ENCODE measurements at regions not wholly inside any gene's neighbourhood (a gene's known extent, or its start where the extent isn't known, plus 50 kb on each side); places are given as distances from the start of the nearest gene placed in this dataset.

GRCh38 chr1:184219883-184220282 lies 166.9 kb upstream of the C1orf21 start (continued):
- no peak for TF ChIP-seq JUN (IDR thresholded peaks at IDR 0.05; ENCODE audit: low read depth, low read length)

DNA sequence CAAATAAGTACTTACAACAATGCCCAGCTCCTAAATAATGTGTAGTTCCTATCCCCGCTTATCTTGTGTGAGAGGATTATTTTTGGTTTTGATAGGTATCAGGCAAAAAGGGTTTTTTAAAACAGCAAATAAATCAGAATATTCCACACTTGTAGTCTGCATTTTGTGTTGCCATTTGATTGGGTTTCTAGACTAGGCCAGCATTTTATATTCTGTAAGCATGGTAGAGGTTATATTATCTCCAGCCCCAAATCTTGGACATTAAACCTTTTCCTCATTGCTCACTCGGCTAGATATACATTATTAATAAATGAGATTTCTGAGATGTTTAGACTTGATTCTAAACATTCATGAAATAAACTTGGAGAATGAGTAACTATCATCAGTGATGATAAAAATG lies 165.7 kb upstream of the C1orf21 start:
- no peaks in the 10 kb centered on the region for H3K23me2 ChIP-seq (ENCODE audit: low read depth, low read length)
- no peak overlapping the region for H2BK15ac ChIP-seq (ENCODE audit: low read length)
- H4K91ac ChIP-seq (replicated peaks; ENCODE audit: insufficient read length, low read length) = no peak overlapping the region
- H3K4me3 ChIP-seq (ENCODE audit: extremely low read depth in 1 of 4, insufficient read depth in 2 of 4, low read depth in 3 of 4, low read length in 4 of 4) = no peak overlapping the region
- 89% methylated on average over 2 of the region's 2 CpGs; no CpG with 5 or more reads in 1 of the 2 experiments for whole genome bisulfite sequencing, 2 experiments (ENCODE audit: extremely low coverage in 1 of 2, insufficient coverage in 1 of 2, insufficient read length in 1 of 2, insufficient replicate concordance in 2 of 2, low coverage in 1 of 2, low lambda C conversion rate in 2 of 2, missing lambda C conversion rate in 1 of 2)
- H2AFZ ChIP-seq (ENCODE audit: low read length) = no peak overlapping the region
- no peak overlapping the region for H3K4me2 ChIP-seq (ENCODE audit: insufficient read depth in 1 of 2, low read depth in 2 of 2, low read length in 2 of 2)
- ChIA-PET POLR2A (ENCODE audit: partially characterized antibody) (no interaction called here), CTCF (ENCODE audit: partially characterized antibody) (interaction anchor here (0.8 to 5.0 kb wide), 17 partner anchors 8 to 466 kb away, joined by 3 to 50 read pairs (median 6); no protein-coding TSS in a partner anchor)
- H3K27me3 ChIP-seq (replicated peaks in 1 of 4; ENCODE audit: control insufficient read depth in 3 of 4, extremely low read depth in 1 of 4, insufficient read depth in 3 of 4, low read length in 3 of 4) = peaks cover 1 to 14% (median 9%) of the 10 kb centered on the region in 4 experiments
- H4K20me1 ChIP-seq (replicated peaks in 1 of 2; ENCODE audit: control insufficient read depth in 1 of 2, insufficient read depth in 2 of 2, low read length in 2 of 2) = no peaks in the 10 kb centered on the region
- no peaks in the 10 kb centered on the region for H3K9me3 ChIP-seq (ENCODE audit: insufficient read depth in 2 of 2, low read depth in 1 of 2, low read length in 1 of 2)
- H2AK5ac ChIP-seq (ENCODE audit: low read depth, low read length) = no peak overlapping the region
- H3K9ac ChIP-seq (replicated peaks in 1 of 4; ENCODE audit: extremely low read depth in 1 of 4, low read depth in 3 of 4, low read length in 3 of 4) = no peak overlapping the region
- no peak overlapping the region for H2BK20ac ChIP-seq (ENCODE audit: low read length)
- no peaks in the 10 kb centered on the region for H3K79me1 ChIP-seq (ENCODE audit: low read depth, low read length)
- H4K8ac ChIP-seq (ENCODE audit: extremely low read depth, insufficient read depth, low read length) = no peak overlapping the region
- H3K18ac ChIP-seq (ENCODE audit: extremely low read depth, low read length) = no peak overlapping the region
- H3K4me1 ChIP-seq (replicated peaks in 1 of 4; ENCODE audit: control insufficient read depth in 3 of 4, insufficient read depth in 4 of 4, low read length in 3 of 4) = no peaks in the 10 kb centered on the region
- no peak overlapping the region for H4K5ac ChIP-seq (ENCODE audit: insufficient read length, low read depth, low read length)
- H3K27ac ChIP-seq (ENCODE audit: low read depth, low read length) = no peak overlapping the region
- no peak overlapping the region for H2BK5ac ChIP-seq (ENCODE audit: low read depth, low read length)
- H2BK12ac ChIP-seq (ENCODE audit: low read depth, low read length) = no peak overlapping the region
- no peak overlapping the region for H3K4ac ChIP-seq (replicated peaks; ENCODE audit: insufficient read length, low read depth, low read length)
- no peak overlapping the region for H3K23ac ChIP-seq (ENCODE audit: insufficient read length)
- no peak for FAIRE-seq
- no peaks in the 10 kb centered on the region for H3K79me2 ChIP-seq (ENCODE audit: control insufficient read depth in 1 of 2, insufficient read depth in 2 of 2, low read length in 2 of 2)
- no peak overlapping the region for H2BK120ac ChIP-seq (replicated peaks; ENCODE audit: low read depth, low read length)
- no peak for DNase-seq (ENCODE audit: low read depth in 1 of 2, low spot score in 2 of 2)
- no peak overlapping the region for H3K14ac ChIP-seq (ENCODE audit: insufficient read length)
- no peak overlapping the region for H3K56ac ChIP-seq (replicated peaks; ENCODE audit: insufficient read length, low read depth, low read length)
- no peaks in the 10 kb centered on the region for H3K36me3 ChIP-seq (ENCODE audit: control insufficient read depth in 2 of 4, insufficient read depth in 4 of 4, low read length in 3 of 4)
- TF ChIP-seq CTCF (IDR thresholded peaks at IDR 0.05; ENCODE audit: control extremely low read depth in 1 of 3, insufficient read depth in 1 of 3, low read depth in 1 of 3, low read length in 3 of 3) = no peak
- TF ChIP-seq JUND (IDR thresholded peaks at IDR 0.05; ENCODE audit: low read length) = no peak
- no peak for TF ChIP-seq SUZ12 (IDR thresholded peaks at IDR 0.05; ENCODE audit: low read length)
- no peak for TF ChIP-seq YY1 (IDR thresholded peaks at IDR 0.05; ENCODE audit: low read depth, low read length)
- no peak for TF ChIP-seq KDM5A (IDR thresholded peaks at IDR 0.05; ENCODE audit: low read length)
- TF ChIP-seq CREB1 (IDR thresholded peaks at IDR 0.05) = no peak
- TF ChIP-seq KDM4A (IDR thresholded peaks at IDR 0.05; ENCODE audit: low read depth, low read length, severe bottlenecking) = no peak
- no peak for TF ChIP-seq KDM1A (IDR thresholded peaks at IDR 0.05; ENCODE audit: borderline replicate concordance, low read length)
